MV-4-11 (cell line): ENCODE measurements at regions not wholly inside any gene's neighbourhood (a gene's known extent, or its start where the extent isn't known, plus 50 kb on each side); places are given as distances from the start of the nearest gene placed in this dataset.

ENCODE experiments used
- DNase-seq: peaks from one replicate; lab custom pipeline; 2025; lab: John Stamatoyannopoulos, UW

DNA sequence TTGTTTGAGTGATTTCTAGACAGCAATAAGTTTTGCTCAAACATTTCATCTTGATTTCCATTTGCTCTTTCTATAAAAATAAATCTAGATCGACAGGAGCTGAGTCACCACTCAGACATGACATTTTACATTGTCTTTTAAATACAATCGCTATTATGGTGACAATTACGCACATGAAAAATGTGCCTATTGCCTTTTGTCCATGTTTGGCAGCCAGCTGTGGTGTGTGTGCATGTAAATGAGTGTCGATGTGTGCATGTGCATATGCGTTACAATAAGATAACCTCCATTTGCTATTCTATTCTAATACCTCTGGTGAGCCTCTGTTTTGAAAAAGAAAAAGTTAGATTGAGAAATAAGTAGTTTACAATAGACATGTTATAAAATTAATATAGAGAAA lies 89.7 kb upstream of the GRM7 start:
- DNase-seq = no peak

DNA sequence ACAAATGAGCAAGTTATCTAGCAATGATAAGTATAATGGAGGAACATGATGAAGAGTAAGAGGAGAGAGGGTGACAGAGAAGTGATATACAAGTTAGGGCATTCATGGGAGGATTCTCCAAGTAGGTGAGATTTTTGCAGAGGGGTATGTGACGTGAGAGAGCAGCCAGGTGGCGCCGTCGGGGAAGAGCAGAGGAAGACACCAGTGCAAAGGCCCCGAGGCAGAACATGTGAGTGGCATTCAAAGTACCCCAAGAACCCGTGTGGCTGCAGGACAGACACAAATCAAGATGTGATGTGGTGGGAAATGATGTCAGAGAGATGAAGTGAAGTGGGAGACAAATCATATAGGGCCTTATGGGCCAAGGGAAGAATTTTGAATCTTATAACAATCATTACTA lies 81.8 kb upstream of the GRM7 start:
- no peak for DNase-seq

DNA sequence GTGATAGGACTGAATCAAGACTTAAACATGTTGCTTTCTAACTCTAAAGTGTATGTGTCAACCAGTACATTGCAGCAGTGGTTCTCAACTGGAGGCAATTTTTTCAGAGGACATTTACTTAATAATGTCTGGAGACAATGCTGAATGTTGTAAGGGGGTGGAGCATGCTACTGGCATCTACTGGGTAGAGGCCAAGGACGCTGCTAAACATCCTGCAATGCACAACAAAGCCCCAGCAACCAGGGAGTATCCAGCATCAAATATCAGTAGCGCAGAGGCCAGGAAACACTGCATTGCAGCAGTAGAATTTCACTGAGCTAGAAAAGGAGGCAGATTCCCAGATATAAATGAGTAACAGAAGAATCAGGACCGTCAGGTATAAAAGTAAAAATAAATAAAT lies 79.8 kb upstream of the GRM7 start:
- no peak for DNase-seq

DNA sequence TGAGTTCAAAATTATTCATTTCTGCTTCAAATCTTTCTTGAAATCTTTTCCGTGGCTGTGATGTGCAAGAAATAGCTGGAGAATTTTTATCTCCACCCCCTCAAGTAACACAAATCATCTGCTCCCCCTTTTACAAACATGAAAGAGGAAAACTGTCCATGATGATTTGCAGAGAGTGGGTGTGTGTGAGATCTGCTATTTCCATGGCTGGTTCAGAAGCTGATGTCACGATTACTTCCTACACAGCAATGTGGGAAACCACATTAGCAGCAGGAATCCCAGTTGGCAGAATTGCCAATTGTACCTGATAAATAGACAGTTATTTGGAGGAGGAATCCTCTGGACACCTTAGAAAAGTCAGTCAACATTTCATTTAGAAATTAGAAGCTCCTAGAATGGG lies 75.2 kb upstream of the GRM7 start:
- DNase-seq = no peak

DNA sequence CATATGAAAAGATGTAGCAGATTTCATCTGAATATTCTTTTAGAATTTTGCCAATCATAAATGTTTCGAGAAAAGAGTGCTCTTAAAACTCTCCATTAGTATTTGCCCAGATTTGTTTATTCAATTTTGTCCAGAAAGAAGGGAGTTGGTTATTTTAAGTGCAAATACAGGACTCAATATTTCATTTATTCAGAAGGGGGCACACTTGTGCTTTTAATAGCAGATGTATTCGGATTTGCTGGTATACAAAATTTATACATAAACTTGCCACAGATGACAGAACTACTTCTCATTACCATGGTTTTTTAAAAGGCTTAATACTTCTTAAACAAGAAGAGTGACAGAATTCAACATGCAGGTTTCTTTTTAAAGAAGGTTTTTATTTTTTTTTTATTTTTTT lies 69.8 kb upstream of the GRM7 start:
- no peak for DNase-seq

DNA sequence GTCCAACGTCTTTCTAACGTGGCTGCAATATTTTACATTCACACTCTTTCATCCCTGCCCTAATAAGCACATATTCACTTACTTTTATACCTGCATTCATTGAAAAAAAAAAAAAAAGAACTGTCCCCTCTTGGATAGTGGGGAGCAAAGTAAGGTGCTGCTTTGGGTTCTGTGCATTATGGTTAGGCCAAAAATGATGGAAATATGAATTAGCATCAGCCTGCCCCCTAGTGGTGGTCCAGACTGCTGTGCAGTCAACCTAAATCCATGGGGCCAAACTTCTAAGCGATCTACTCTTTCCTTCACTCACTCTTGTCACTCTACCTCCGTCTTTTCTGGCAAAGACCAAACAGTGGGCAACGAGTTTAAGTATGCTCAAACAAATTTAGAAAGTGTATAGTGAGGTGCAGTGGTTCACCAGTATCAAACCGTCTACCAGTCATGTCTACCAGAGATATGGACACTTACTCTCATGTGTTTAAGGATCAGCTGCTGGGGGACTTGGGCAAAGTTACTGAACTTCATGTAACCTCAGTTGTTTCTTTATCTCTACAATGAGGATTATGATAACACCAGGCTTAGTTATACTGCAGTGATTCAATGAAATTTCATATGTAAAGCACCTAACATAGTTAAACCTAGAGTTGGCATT lies 61.5 kb upstream of the GRM7 start:
- DNase-seq = peak; percentile 27

DNA sequence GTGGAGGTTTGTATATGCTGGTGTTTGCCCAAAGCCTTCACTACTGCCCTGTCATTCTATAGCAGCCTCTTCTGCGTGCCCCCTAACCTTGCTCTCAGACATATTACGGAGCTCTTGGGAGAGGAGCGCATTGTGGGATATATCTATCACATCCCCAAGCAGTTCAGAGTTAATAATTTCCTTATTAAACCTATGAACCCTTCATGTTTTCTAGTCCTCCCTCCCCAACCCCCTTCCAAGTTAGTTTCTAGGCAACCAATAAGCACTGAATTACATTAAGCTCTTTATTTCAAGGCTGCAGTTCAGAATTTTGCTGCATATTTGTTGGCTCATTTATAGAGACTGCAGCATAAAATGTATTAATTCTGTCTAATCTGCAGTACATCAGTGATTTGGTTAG lies 57.3 kb upstream of the GRM7 start:
- no peak for DNase-seq

DNA sequence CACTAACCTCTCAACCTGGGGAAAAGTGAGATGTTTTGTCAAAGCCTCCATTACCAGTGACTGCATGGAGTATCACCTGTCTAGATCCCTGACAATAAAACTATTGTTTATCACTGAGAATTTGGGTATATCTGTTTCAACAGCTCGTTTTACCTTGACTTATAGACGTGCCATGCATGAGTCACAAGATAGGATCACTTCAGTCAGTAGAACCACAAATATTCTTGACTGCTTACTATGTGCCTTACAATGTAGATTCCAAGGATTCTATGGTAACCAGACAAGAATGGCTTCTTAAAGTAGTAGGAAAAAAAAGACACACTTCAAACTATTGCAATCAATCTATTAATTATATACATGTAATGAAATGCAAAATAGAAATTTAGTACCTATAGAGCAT lies 55.7 kb upstream of the GRM7 start:
- no peak for DNase-seq

DNA sequence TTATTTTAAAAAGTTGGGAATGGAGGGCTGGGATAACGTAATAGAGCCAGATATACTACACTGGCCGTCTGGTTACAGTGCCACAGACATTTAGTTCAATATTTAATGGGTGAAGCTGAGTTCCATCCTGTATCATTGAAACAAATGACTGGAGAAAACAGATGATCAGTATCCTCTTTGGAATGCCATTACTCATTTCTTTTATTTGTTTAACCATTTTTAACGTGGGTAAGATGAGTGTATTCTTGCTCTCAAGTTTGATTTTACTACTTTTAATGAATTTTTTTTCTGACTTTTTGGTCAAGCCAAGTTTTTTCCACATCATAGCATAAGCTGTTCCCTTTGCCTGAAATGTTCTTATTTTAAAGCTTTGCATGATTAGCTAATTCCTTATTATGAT lies 53.9 kb upstream of the GRM7 start:
- DNase-seq = no peak

DNA sequence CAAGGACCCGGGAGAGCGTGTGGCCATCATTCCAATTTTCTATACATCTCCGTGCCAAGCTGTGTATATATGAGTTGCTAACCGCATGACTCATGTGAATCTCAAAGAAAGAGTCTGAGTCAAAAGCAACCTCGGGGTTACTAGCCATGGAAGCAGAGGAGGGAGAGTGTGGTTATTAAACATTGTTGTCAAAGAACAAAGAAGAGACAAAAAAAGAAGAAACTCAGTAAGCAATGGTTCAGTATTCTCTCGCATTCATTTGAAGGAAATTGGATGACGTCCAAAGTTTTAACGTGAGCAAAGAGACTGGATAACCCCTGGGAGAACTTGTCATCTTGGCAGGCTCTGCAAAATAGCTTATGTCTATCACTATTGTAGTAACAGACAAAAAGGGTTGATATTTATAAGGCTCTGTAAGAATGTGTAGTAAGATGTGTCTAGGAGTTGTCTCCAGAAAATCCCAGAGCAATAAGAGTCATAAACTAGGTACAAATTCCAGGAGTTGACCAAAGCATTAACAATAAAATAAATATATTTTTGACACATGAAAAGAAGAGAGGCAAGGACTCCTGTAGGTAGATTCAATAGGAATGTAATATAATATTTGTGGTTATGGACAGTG lies 52.8 kb upstream of the GRM7 start:
- no peak for DNase-seq

DNA sequence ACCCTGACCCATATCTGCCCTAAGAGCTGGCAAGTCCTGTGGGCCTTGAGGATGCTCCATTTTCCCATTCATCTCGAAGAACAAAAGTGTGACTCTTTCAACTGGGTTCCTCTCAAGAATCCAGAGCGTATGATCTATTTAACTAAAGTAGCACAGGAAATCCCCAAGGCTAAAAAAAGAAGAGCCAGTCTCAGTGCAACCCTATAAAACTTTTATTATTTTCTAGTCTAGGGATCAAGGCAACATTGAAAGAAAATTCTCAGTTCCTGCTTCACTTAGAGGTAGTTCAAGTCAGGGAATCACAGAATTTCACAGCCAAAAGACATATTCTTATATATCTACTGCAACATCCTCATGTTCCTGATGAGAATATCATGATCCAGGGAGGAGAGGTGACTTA lies 51.6 kb upstream of the GRM7 start:
- DNase-seq = no peak
